ENCODE measurements at regions not wholly inside any gene's neighbourhood (a gene's known extent, or its start where the extent isn't known, plus 50 kb on each side); places are given as distances from the start of the nearest gene placed in this dataset.
"Not testable (repeated sequence)": the region's sequence is repeated elsewhere in the genome, so short reads cannot be mapped to it uniquely, and the experiment has no call there.

GRCh38 chr5:112511920-112512319 is 92.8 kb upstream of the EPB41L4A start:
- DNase-seq = no peak
- Histone ChIP-seq H3K4me3 (no peak overlapping the region), H3K27ac (no peak overlapping the region), H3K4me1 (no peaks in the 10 kb centered on the region), H3K36me3 (replicated peaks in 1 of 2; ENCODE audit: insufficient read depth in 1 of 2, low read depth in 2 of 2) (no peaks in the 10 kb centered on the region), H3K9me3 (peaks cover 0 to 7% (median 0%) of the 10 kb centered on the region in 3 donors), H3K27me3 (no peaks in the 10 kb centered on the region)
- TF ChIP-seq, protein P1, sequence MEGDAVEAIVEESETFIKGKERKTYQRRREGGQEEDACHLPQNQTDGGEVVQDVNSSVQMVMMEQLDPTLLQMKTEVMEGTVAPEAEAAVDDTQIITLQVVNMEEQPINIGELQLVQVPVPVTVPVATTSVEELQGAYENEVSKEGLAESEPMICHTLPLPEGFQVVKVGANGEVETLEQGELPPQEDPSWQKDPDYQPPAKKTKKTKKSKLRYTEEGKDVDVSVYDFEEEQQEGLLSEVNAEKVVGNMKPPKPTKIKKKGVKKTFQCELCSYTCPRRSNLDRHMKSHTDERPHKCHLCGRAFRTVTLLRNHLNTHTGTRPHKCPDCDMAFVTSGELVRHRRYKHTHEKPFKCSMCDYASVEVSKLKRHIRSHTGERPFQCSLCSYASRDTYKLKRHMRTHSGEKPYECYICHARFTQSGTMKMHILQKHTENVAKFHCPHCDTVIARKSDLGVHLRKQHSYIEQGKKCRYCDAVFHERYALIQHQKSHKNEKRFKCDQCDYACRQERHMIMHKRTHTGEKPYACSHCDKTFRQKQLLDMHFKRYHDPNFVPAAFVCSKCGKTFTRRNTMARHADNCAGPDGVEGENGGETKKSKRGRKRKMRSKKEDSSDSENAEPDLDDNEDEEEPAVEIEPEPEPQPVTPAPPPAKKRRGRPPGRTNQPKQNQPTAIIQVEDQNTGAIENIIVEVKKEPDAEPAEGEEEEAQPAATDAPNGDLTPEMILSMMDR (IDR thresholded peaks at IDR 0.05) = no peak
- TF ChIP-seq POLR2A (IDR thresholded peaks at IDR 0.05) = no peak
- intact Hi-C loops (cut with DNase I) = no loop called here
- ATAC-seq = no peak

- 46 to 65% methylated on average over 2 of the region's 2 CpGs for WGBS, 2 donors
- intact Hi-C loops (cut with DNase I) = no loop called here
- Histone ChIP-seq H3K27me3 (no peaks in the 10 kb centered on the region), H3K9me3 (peaks cover 0 to 7% (median 0%) of the 10 kb centered on the region in 3 donors), H3K36me3 (replicated peaks in 1 of 2; ENCODE audit: insufficient read depth in 1 of 2, low read depth in 2 of 2) (no peaks in the 10 kb centered on the region), H3K4me3 (no peak overlapping the region), H3K4me1 (no peaks in the 10 kb centered on the region), H3K27ac (no peak overlapping the region)
- ATAC-seq (no peak), DNase-seq (no peak)
- TF ChIP-seq, protein P1 (IDR thresholded peaks at IDR 0.05) = no peak
These were observed 93.8 kb upstream of the EPB41L4A start for GRCh38 chr5:112512901-112513300.

GRCh38 chr5:112514111-112514510 is 95.0 kb upstream of the EPB41L4A start:
- Histone ChIP-seq H3K27me3 (no peaks in the 10 kb centered on the region), H3K36me3 (replicated peaks in 1 of 2; ENCODE audit: insufficient read depth in 1 of 2, low read depth in 2 of 2) (no peaks in the 10 kb centered on the region), H3K9me3 (peaks cover 0 to 7% (median 0%) of the 10 kb centered on the region in 3 donors), H3K4me1 (no peaks in the 10 kb centered on the region), H3K4me3 (no peak overlapping the region), H3K27ac (no peak overlapping the region)
- intact Hi-C loops (cut with DNase I) = no loop called here
- 38 to 45% methylated on average over 2 of the region's 2 CpGs for WGBS, 2 donors
- DNase-seq = no peak
- no peak for ATAC-seq
- TF ChIP-seq, protein P1 (IDR thresholded peaks at IDR 0.05) = no peak
- TF ChIP-seq POLR2A (IDR thresholded peaks at IDR 0.05) = no peak

- DNase-seq; H3K4me3 ChIP-seq; H3K4me1 ChIP-seq; H3K9me3 ChIP-seq; H3K27me3 ChIP-seq; ATAC-seq; H3K27ac ChIP-seq; intact Hi-C loops (cut with DNase I); H3K36me3 ChIP-seq (replicated peaks in 1 of 2; ENCODE audit: insufficient read depth in 1 of 2, low read depth in 2 of 2): not testable (repeated sequence)
- WGBS, 2 donors = 42 to 55% methylated on average over 1 of the region's 1 CpG
These were observed 101.4 kb upstream of the EPB41L4A start for GRCh38 chr5:112520474-112520873.

DNA sequence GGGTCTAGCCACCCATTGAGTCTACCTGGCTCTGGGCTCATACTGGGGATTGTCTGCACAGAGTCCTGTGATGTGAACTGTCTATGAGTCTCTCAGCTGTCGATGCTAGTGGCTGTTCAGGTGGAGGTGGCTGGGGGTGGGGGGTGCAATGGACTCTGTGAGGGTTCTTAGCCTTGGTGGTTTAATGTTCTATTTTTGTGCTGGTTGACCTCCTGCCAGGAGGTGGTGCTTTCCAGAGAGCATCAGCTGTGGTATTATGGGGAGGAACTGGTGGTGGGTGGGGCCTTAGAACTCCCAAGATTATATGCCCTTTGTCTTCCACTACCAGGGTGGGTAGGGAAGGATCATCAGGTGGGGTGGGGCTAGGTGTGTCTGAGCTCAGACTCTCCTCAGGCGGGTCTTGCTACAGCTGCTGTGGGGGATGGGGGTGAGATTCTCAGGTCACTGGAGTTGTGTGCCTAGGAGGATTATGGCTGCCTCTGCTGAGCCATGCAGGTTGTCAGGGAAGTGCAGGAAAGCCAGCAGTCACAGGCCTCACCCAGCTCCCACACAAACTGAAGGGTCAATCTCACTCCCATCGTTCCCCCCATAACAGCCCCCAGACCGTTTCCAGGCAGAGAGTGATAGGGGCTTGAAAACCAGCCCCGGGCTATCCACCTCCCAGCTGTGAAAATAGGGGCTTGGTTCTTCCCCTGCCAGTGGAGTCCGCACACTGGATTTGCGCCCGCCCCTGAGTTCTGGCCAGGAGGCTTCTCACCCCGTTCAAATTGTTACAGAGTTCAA is 104.0 kb upstream of the EPB41L4A start:
- ATAC-seq; H3K27ac ChIP-seq; intact Hi-C loops (cut with DNase I): not testable (repeated sequence)

DNA sequence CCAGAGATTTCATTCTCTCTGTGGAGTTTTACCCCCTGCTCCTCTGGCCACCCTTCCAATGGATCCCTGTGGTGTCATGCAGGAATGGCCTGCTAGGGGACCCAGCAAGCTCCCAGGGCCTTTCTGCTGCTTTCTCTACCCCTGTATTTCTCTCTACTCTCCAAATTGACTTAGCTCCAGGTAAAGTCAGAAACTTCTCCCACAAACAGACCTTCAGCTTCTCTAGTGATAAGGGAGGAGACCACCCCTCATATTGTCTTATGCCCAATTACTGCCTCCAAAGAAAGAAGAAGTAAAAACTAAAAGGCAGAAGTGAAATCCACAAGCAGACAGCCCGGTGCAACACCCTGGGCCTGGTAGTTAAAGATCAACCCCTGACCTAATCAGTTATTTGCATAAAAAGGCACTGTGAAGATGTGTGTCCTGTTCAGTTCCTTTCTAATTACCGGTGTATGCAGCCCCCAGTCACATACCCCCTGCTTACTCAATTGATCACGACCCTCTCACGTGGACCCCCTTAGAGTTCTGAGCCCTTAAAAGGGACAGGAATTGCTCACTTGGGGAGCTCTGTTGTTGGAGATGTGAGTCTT is 104.7 kb upstream of the EPB41L4A start:
- DNase-seq = not testable (repeated sequence)
- 57 to 63% methylated on average over 4 of the region's 4 CpGs for WGBS, 2 donors

More for the DNA sequence above, 104.0 kb upstream of the EPB41L4A start:
- H3K9me3 ChIP-seq; H3K36me3 ChIP-seq (replicated peaks in 1 of 2; ENCODE audit: insufficient read depth in 1 of 2, low read depth in 2 of 2); H3K4me1 ChIP-seq; DNase-seq; H3K27me3 ChIP-seq; H3K4me3 ChIP-seq: not testable (repeated sequence)
- WGBS, 2 donors = 87 to 88% methylated on average over 8 to 9 of the region's 9 CpGs

More for the DNA sequence above, 104.7 kb upstream of the EPB41L4A start:
- H3K9me3 ChIP-seq; H3K27me3 ChIP-seq; H3K4me3 ChIP-seq; ATAC-seq; intact Hi-C loops (cut with DNase I); H3K4me1 ChIP-seq; H3K36me3 ChIP-seq (replicated peaks in 1 of 2; ENCODE audit: insufficient read depth in 1 of 2, low read depth in 2 of 2); H3K27ac ChIP-seq: not testable (repeated sequence)
